ENCODE measurements at regions not wholly inside any gene's neighbourhood (a gene's known extent, or its start where the extent isn't known, plus 50 kb on each side); places are given as distances from the start of the nearest gene placed in this dataset.

GRCh38 chr5:57734296-57734695, 251.7 kb upstream of the ACTBL2 start:
- no peak for TF ChIP-seq Cebpa-rat (IDR thresholded peaks at IDR 0.05)
- Histone ChIP-seq H3K4me2 (no peak overlapping the region), H3K27me3 (no peaks in the 10 kb centered on the region), H3K4me1 (no peaks in the 10 kb centered on the region), H3K9me3 (no peaks in the 10 kb centered on the region), H3K27ac (no peak overlapping the region), H3K4me3 (no peak overlapping the region), H4K20me1 (no peaks in the 10 kb centered on the region), H3K9ac (no peak overlapping the region), H3K36me3 (no peaks in the 10 kb centered on the region)

GRCh38 chr5:57727591-57727990, 245.0 kb upstream of the ACTBL2 start:
- Histone ChIP-seq H3K27ac (no peak overlapping the region), H3K4me1 (no peaks in the 10 kb centered on the region), H3K36me3 (no peaks in the 10 kb centered on the region), H3K9me3 (0 out of 2 replicates have a peak, but pooled peaks cover 5% of the 10 kb centered on the region), H3K9ac (no peak overlapping the region), H4K20me1 (no peaks in the 10 kb centered on the region), H3K27me3 (no peaks in the 10 kb centered on the region), H3K4me3 (no peak overlapping the region), H3K4me2 (no peak overlapping the region)
- TF ChIP-seq Cebpa-rat (IDR thresholded peaks at IDR 0.05): no peak

DNA sequence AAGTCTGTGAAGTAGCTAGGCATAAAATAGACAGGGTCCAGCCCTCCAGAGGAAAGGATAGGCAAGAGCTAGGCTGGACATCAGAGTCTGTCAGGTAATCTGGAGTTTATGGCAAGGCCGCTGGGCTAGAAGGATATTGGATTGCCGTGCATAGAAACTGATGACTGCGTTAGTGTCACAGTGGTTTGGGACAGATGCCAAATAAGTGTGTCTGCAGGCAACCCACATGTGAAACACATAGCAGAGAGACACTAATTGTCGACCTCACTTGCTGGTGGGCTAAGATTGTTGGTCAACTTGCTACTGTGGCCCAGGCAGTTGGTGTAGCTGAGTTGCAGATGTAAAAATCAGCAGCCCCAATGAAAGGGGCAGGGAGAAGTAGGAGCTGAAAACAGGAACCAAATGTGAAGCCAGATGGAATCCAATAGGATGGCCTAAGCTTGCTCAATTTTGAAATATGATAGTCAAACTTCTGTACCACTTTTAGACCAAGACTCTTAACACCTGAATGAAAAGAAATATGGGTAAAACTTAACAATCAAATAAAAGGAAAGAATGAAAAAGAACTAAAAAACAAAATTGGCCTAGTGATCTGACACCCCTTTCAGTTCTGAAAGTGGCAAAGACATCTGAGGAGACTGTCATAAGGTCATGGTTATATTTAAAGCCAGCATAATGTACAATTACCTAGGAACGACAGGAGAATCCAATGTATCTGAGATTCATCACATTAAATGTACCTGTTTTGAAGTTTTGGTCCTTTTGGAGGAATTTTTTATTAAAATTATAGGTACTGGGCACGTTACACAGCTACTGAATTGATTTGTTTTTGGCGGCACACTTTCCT, 243.3 kb upstream of the ACTBL2 start:
- H3K36me3 ChIP-seq: no peaks in the 10 kb centered on the region
- no peaks in the 10 kb centered on the region for H3K27me3 ChIP-seq
- no peaks in the 10 kb centered on the region for H4K20me1 ChIP-seq
- no peak overlapping the region for H3K9ac ChIP-seq
- no peak overlapping the region for H3K27ac ChIP-seq
- TF ChIP-seq Cebpa-rat (IDR thresholded peaks at IDR 0.05): no peak
- 0 out of 2 replicates have a peak, but pooled peaks cover 5% of the 10 kb centered on the region for H3K9me3 ChIP-seq
- no peaks in the 10 kb centered on the region for H3K4me1 ChIP-seq
- H3K4me2 ChIP-seq: no peak overlapping the region
- no peak overlapping the region for H3K4me3 ChIP-seq

- Histone ChIP-seq H3K4me1 (no peaks in the 10 kb centered on the region), H3K9me3 (0 out of 2 replicates have a peak, but pooled peaks cover 5% of the 10 kb centered on the region), H3K27ac (no peak overlapping the region), H3K9ac (no peak overlapping the region), H4K20me1 (no peaks in the 10 kb centered on the region), H3K36me3 (no peaks in the 10 kb centered on the region), H3K4me2 (no peak overlapping the region), H3K4me3 (no peak overlapping the region), H3K27me3 (no peaks in the 10 kb centered on the region)
- TF ChIP-seq Cebpa-rat (IDR thresholded peaks at IDR 0.05): no peak
Measured at GRCh38 chr5:57724836-57725235, 242.2 kb upstream of the ACTBL2 start.

- H3K36me3 ChIP-seq: no peaks in the 10 kb centered on the region
- H3K4me2 ChIP-seq: no peak overlapping the region
- TF ChIP-seq Cebpa-rat (IDR thresholded peaks at IDR 0.05): no peak
- peaks cover 6% of the 10 kb centered on the region for H3K4me1 ChIP-seq
- H3K4me3 ChIP-seq: no peak overlapping the region
- no peaks in the 10 kb centered on the region for H3K9me3 ChIP-seq
- no peak overlapping the region for H3K9ac ChIP-seq
- H3K27ac ChIP-seq: no peak overlapping the region
- H3K27me3 ChIP-seq: no peaks in the 10 kb centered on the region
- no peaks in the 10 kb centered on the region for H4K20me1 ChIP-seq
Measured at GRCh38 chr5:57721226-57721625, 238.6 kb upstream of the ACTBL2 start.

- no peak overlapping the region for H3K4me2 ChIP-seq
- H3K27me3 ChIP-seq: no peaks in the 10 kb centered on the region
- TF ChIP-seq Cebpa-rat (IDR thresholded peaks at IDR 0.05): no peak
Measured at GRCh38 chr5:57720656-57721055, 238.0 kb upstream of the ACTBL2 start.

GRCh38 chr5:57719216-57719615, 236.6 kb upstream of the ACTBL2 start:
- H3K36me3 ChIP-seq: no peaks in the 10 kb centered on the region
- no peak for TF ChIP-seq Cebpa-rat (IDR thresholded peaks at IDR 0.05)
- H3K4me1 ChIP-seq: peaks cover 6% of the 10 kb centered on the region
- no peak overlapping the region for H3K4me2 ChIP-seq
- no peak overlapping the region for H3K4me3 ChIP-seq
- no peaks in the 10 kb centered on the region for H3K27me3 ChIP-seq
- H3K9me3 ChIP-seq: no peaks in the 10 kb centered on the region
- H3K27ac ChIP-seq: no peak overlapping the region
- H3K9ac ChIP-seq: no peak overlapping the region
- H4K20me1 ChIP-seq: no peaks in the 10 kb centered on the region

More at GRCh38 chr5:57720656-57721055, 238.0 kb upstream of the ACTBL2 start:
- Histone ChIP-seq H4K20me1 (no peaks in the 10 kb centered on the region), H3K9me3 (no peaks in the 10 kb centered on the region), H3K4me1 (peaks cover 6% of the 10 kb centered on the region), H3K27ac (no peak overlapping the region), H3K4me3 (no peak overlapping the region), H3K36me3 (no peaks in the 10 kb centered on the region), H3K9ac (no peak overlapping the region)

- H3K9ac ChIP-seq: no peak overlapping the region
- no peaks in the 10 kb centered on the region for H4K20me1 ChIP-seq
- H3K4me2 ChIP-seq: peak overlapping the region; percentile 37
- H3K36me3 ChIP-seq: no peaks in the 10 kb centered on the region
- peaks cover 6% of the 10 kb centered on the region for H3K4me1 ChIP-seq
- no peak overlapping the region for H3K4me3 ChIP-seq
- no peaks in the 10 kb centered on the region for H3K27me3 ChIP-seq
- H3K27ac ChIP-seq: no peak overlapping the region
- 0 out of 2 replicates have a peak, but pooled peaks cover 5% of the 10 kb centered on the region for H3K9me3 ChIP-seq
- no peak for TF ChIP-seq Cebpa-rat (IDR thresholded peaks at IDR 0.05)
Measured at GRCh38 chr5:57718155-57718554, 235.5 kb upstream of the ACTBL2 start.

- Histone ChIP-seq H3K4me3 (no peak overlapping the region), H3K27ac (no peak overlapping the region), H3K9me3 (0 out of 2 replicates have a peak, but pooled peaks cover 5% of the 10 kb centered on the region), H3K27me3 (no peaks in the 10 kb centered on the region), H3K36me3 (no peaks in the 10 kb centered on the region), H3K9ac (no peak overlapping the region), H3K4me1 (peaks cover 6% of the 10 kb centered on the region), H3K4me2 (no peak overlapping the region), H4K20me1 (no peaks in the 10 kb centered on the region)
- TF ChIP-seq Cebpa-rat (IDR thresholded peaks at IDR 0.05): no peak
Measured at GRCh38 chr5:57717555-57717954, 234.9 kb upstream of the ACTBL2 start.

DNA sequence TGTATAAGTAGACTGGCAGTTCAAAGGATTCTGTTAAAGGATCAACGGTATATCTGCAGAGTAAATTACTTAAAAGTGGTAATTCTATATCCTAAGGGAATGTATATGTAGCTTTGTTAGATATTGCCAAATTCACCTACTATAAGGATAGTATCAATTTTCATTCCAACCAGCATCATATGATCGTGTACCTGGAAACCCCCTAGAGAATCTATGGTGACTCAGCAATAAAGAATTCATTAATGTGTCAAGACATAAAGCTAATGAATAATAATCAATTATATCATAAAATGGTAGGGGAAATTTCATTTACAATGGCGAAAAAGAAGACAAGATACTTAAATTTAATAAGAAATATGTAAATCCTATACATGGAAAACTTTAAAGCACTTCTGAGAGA, 234.1 kb upstream of the ACTBL2 start:
- Histone ChIP-seq H3K9ac (no peak overlapping the region), H3K9me3 (0 out of 2 replicates have a peak, but pooled peaks cover 5% of the 10 kb centered on the region), H4K20me1 (no peaks in the 10 kb centered on the region), H3K4me1 (peaks cover 6% of the 10 kb centered on the region), H3K36me3 (no peaks in the 10 kb centered on the region), H3K27me3 (no peaks in the 10 kb centered on the region), H3K27ac (no peak overlapping the region), H3K4me2 (no peak overlapping the region), H3K4me3 (no peak overlapping the region)
- no peak for TF ChIP-seq Cebpa-rat (IDR thresholded peaks at IDR 0.05)

Measured in BLaER1 (cell line).